ENCODE measurements at regions not wholly inside any gene's neighbourhood (a gene's known extent, or its start where the extent isn't known, plus 50 kb on each side); places are given as distances from the start of the nearest gene placed in this dataset.

- TF ChIP-seq CTCF (IDR thresholded peaks at IDR 0.05) (no peak), EP300 (IDR thresholded peaks at IDR 0.05) (no peak)
Observed at GRCh38 chr9:107569174-107569573, 79.6 kb upstream of the KLF4 start.
